Esophagus mucosa (tissue), 1 donor: ENCODE measurements at regions not wholly inside any gene's neighbourhood (a gene's known extent, or its start where the extent isn't known, plus 50 kb on each side); places are given as distances from the start of the nearest gene placed in this dataset.

Source experiments
- ATAC-seq: fragments of 200-7000 bp; cut with Tn5 transposase; one replicate; pipeline ENCODE4 v1.9.1; 2020
- donor health status: DM: yes; HTN: yes; CAD: no.

GRCh38 chr14:87087881-87088280 lies 905.1 kb downstream of the GALC start:
- ATAC-seq, result no peak

GRCh38 chr14:87084908-87085307 lies 908.1 kb downstream of the GALC start:
- ATAC-seq, result no peak

- ATAC-seq, result no peak
Observed at GRCh38 chr14:87082917-87083316, 910.1 kb downstream of the GALC start.

GRCh38 chr14:87081004-87081403 lies 912.0 kb downstream of the GALC start:
- ATAC-seq, result no peak

- no peak for ATAC-seq
Observed at GRCh38 chr14:87080146-87080545, 912.8 kb downstream of the GALC start.

- no peak for ATAC-seq
Observed at GRCh38 chr14:87079416-87079815, 913.6 kb downstream of the GALC start.

- no peak for ATAC-seq
Observed at GRCh38 chr14:87076922-87077321, 916.1 kb downstream of the GALC start.

- no peak for ATAC-seq
Observed at GRCh38 chr14:87076146-87076545, 916.8 kb downstream of the GALC start.

GRCh38 chr14:87073880-87074570 lies 919.0 kb downstream of the GALC start:
- ATAC-seq, result no peak

- ATAC-seq, result no peak
Observed at GRCh38 chr14:87067591-87067990, 925.4 kb downstream of the GALC start.

- ATAC-seq, result no peak
Observed at GRCh38 chr14:87067061-87067460, 925.9 kb downstream of the GALC start.

- ATAC-seq, result no peak
Observed at GRCh38 chr14:87066221-87066817, 926.7 kb downstream of the GALC start.

GRCh38 chr14:87065366-87065765 lies 927.6 kb downstream of the GALC start:
- no peak for ATAC-seq

GRCh38 chr14:87063181-87063580 lies 929.8 kb downstream of the GALC start:
- no peak for ATAC-seq

- no peak for ATAC-seq
Observed at GRCh38 chr14:87060405-87060804, 932.6 kb downstream of the GALC start.

- ATAC-seq, result no peak
Observed at GRCh38 chr14:87059060-87059839, 933.7 kb downstream of the GALC start.

GRCh38 chr14:87055007-87055406 lies 938.0 kb downstream of the GALC start:
- ATAC-seq, result no peak

GRCh38 chr14:87052646-87053225 lies 940.2 kb downstream of the GALC start:
- no peak for ATAC-seq

GRCh38 chr14:87050421-87050820 lies 942.6 kb downstream of the GALC start:
- ATAC-seq, result no peak

GRCh38 chr14:87049950-87050349 lies 943.0 kb downstream of the GALC start:
- no peak for ATAC-seq

- no peak for ATAC-seq
Observed at GRCh38 chr14:87046960-87047359, 946.0 kb downstream of the GALC start.

GRCh38 chr14:87045956-87046355 lies 947.0 kb downstream of the GALC start:
- ATAC-seq, result no peak

- ATAC-seq, result no peak
Observed at GRCh38 chr14:87045246-87045645, 947.7 kb downstream of the GALC start.

GRCh38 chr14:87044807-87045206 lies 948.2 kb downstream of the GALC start:
- ATAC-seq, result no peak
